Thymus (tissue), 11 donors: ENCODE measurements at regions not wholly inside any gene's neighbourhood (a gene's known extent, or its start where the extent isn't known, plus 50 kb on each side); places are given as distances from the start of the nearest gene placed in this dataset.

Experiments used
- DNase-seq, 9 donors: peaks; one replicate each; pipeline ENCODE4 v3.0.0-alpha.2; 2013; ENCODE audit warnings: low spot score in 9 of 9, low read depth in 6 of 9, missing footprints in 1 of 9
- H3K27ac ChIP-seq, 2 donors: one replicate each; pipeline ENCODE4 v1.5.1; 2013; ENCODE audit warnings: control low read depth in 1 of 2, low read depth in 1 of 2, low read length in 1 of 2, mild to moderate bottlenecking in 1 of 2, moderate library complexity in 1 of 2
- H3K27me3 ChIP-seq, 2 donors: one replicate each; pipeline ENCODE4 v1.5.1; 2013; ENCODE audit warnings: low read length in 1 of 2; ENCODE audit not compliant: control insufficient read depth in 2 of 2, insufficient read depth in 1 of 2
- H3K36me3 ChIP-seq, 2 donors: one replicate each; pipeline ENCODE4 v1.5.1; 2013; ENCODE audit warnings: low read length in 1 of 2, mild to moderate bottlenecking in 1 of 2, moderate library complexity in 1 of 2; ENCODE audit not compliant: control insufficient read depth in 2 of 2, insufficient read depth in 2 of 2
- H3K4me1 ChIP-seq, 2 donors: one replicate each; pipeline ENCODE4 v1.5.1; 2013; ENCODE audit warnings: low read length in 2 of 2; ENCODE audit not compliant: control insufficient read depth in 2 of 2, insufficient read depth in 2 of 2
- H3K4me3 ChIP-seq, 2 donors: one replicate each; pipeline ENCODE4 v1.5.1; 2013; ENCODE audit warnings: low read length in 2 of 2, control low read depth in 1 of 2, mild to moderate bottlenecking in 1 of 2
- H3K9me3 ChIP-seq, 2 donors: one replicate each; pipeline ENCODE4 v1.5.1; 2013; ENCODE audit warnings: low read length in 1 of 2, mild to moderate bottlenecking in 1 of 2; ENCODE audit not compliant: control insufficient read depth in 2 of 2, insufficient read depth in 1 of 2
- WGBS: extraction: QIAGEN DNeasy Blood & Tissue Kit; methylation state at CpG from one replicate; pipeline ENCODE4 v1.1.7; 2013; 5-methylcytosine and 5-hydroxymethylcytosine counted together
- donor health status: healthy.

GRCh38 chr6:22506496-22506895 lies 62.9 kb upstream of the HDGFL1 start:
- H3K9me3 ChIP-seq = no peaks in the 10 kb centered on the region
- no peak for DNase-seq
- no peaks in the 10 kb centered on the region for H3K4me1 ChIP-seq
- no peak overlapping the region for H3K4me3 ChIP-seq
- WGBS = 91% methylated on average over 8 of the region's 8 CpGs
- no peak overlapping the region for H3K27ac ChIP-seq
- H3K36me3 ChIP-seq = no peaks in the 10 kb centered on the region
- no peaks in the 10 kb centered on the region for H3K27me3 ChIP-seq

GRCh38 chr6:22512686-22513427 lies 56.5 kb upstream of the HDGFL1 start:
- Histone ChIP-seq H3K27ac (peak overlapping the region in 1 of 2 donors; percentile 20), H3K9me3 (no peaks in the 10 kb centered on the region), H3K36me3 (no peaks in the 10 kb centered on the region), H3K4me3 (no peak overlapping the region), H3K27me3 (no peaks in the 10 kb centered on the region), H3K4me1 (no peaks in the 10 kb centered on the region)
- WGBS = 96% methylated on average over 9 of the region's 9 CpGs
- peak in 1 of 9 donors; percentile 15 for DNase-seq

GRCh38 chr6:22513667-22514066 lies 55.7 kb upstream of the HDGFL1 start:
- Histone ChIP-seq H3K36me3 (no peaks in the 10 kb centered on the region), H3K27ac (peak overlapping the region in 1 of 2 donors; percentile 20), H3K4me3 (no peak overlapping the region), H3K27me3 (no peaks in the 10 kb centered on the region), H3K9me3 (no peaks in the 10 kb centered on the region), H3K4me1 (no peaks in the 10 kb centered on the region)
- 91% methylated on average over 9 of the region's 9 CpGs for WGBS
- DNase-seq = no peak

GRCh38 chr6:22519237-22519636 lies 50.1 kb upstream of the HDGFL1 start:
- H3K36me3 ChIP-seq = no peaks in the 10 kb centered on the region
- H3K27ac ChIP-seq = no peak overlapping the region
- no peak overlapping the region for H3K4me3 ChIP-seq
- H3K9me3 ChIP-seq = no peaks in the 10 kb centered on the region
- no peaks in the 10 kb centered on the region for H3K4me1 ChIP-seq
- no peaks in the 10 kb centered on the region for H3K27me3 ChIP-seq
- WGBS = 95% methylated on average over 2 of the region's 2 CpGs
- DNase-seq = no peak
